GM21786 (cell line): ENCODE measurements at regions not wholly inside any gene's neighbourhood (a gene's known extent, or its start where the extent isn't known, plus 50 kb on each side); places are given as distances from the start of the nearest gene placed in this dataset.
A peak's percentile ranks its signal among the peaks of the same experiment; 100 is the strongest.
"Not testable (repeated sequence)": the region's sequence is repeated elsewhere in the genome, so short reads cannot be mapped to it uniquely, and the experiment has no call there.

Experiments
- ATAC-seq: cut with Tn5 transposase; IDR thresholded peaks from one replicate; pipeline ENCODE4 v1.9.1; 2021; ENCODE audit not compliant: unreplicated experiment

GRCh38 chr6:15907220-15907913, 221.5 kb upstream of the MYLIP start:
- ATAC-seq, result not testable (repeated sequence)

GRCh38 chr6:15906420-15907016, 222.4 kb upstream of the MYLIP start:
- no peak for ATAC-seq

- no peak for ATAC-seq
Measured at GRCh38 chr6:15905488-15906419, 223.1 kb upstream of the MYLIP start.

DNA sequence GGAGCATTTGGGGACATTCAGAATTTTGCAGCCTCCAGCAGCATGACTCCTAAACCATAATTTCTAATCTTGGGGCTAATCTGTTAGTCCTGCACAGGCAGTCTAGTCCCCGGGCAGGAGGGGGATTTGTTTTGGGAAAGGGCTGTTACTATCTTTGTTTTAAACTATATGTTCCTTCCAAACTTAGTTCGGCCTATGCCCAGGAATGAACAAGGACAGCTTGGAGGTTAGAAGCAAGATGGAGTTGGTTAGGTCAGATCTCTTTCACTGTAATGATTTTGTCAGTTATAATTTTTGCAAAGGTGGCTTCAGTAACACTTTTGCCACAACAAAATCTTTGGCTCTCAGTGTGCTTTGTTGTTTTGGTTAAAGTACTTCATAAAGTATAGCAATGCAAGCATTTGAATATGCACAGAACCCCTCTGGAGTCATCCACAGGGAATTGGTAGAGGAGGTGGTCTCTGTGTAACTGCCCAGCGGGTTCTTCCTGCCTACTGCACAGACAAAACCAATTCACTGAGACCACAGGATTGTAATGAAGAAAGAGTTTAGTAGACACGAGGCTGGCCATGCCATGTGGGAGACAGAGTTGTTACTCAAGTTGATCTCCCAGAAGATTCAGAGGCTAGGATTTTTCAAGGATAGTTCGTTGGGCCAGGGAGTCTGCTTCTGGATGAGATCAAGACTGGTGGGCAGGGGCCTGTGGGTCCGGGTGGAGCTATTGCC, 224.1 kb upstream of the MYLIP start:
- ATAC-seq, result no peak

DNA sequence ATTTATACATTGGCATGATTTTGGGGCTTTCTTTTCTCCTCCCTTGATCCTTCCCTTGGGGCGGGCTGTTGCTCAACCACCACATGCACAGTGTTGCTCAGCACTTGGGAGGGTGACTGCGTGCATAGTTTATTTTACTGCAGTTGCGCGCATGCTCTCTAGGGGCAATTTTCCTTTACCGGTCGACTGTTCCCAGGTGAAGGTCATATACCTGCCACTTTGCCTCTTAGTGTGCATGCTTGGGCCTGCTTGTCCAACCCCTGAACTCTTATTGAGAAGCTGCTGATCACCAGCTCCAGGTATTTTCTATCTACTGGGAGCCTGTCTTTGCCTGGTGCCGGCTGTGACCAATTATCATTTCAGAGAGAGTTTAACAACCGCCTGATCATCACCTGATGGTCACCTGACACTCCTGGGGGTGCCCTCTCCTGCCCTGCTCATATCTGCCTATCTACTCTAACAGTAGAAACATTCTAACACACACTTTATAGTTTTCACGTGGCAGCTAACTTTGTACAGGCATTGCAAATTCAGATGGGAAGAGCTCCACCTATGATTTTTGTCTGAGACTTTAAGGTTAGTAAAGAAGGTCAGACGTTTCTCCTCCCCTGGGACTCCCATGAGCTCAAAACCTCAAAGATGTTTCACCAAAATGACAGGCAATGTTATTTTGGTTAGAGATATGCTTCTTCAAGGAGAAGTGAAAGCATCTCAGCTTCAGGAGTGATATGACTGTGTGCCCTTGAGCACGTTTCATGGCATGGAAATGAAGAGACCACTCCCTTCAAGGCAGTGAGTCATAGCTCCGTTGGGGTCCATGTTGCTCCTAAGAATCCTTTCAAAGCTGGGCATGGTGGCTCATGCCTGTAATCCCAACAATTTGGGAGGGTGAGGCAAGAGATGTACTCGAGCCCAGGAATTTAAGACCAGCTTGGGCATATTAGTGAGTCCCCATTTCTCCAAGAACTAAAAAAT, 227.5 kb upstream of the MYLIP start:
- ATAC-seq, result peak; percentile 86

DNA sequence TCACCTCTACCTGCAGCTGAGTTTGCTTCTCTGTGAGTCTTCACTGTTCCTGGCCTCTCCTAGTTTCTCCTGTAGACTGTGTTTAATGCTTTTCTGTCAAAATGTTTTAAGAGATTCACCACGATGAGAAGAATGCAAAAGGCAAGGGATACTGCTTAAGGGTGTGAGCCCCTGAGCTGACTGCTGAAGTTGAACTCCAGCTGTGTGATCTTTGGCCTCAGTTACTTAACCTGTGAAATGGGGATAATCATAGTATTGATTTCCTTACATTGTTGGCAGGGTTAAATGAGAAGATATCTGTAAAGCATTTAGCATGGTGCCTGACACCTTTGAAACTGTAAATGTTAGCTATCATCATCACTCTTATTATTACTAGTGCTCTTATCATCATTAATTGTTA, 230.2 kb upstream of the MYLIP start:
- no peak for ATAC-seq

- ATAC-seq, result no peak
Measured at GRCh38 chr6:15897063-15897876, 231.6 kb upstream of the MYLIP start.

DNA sequence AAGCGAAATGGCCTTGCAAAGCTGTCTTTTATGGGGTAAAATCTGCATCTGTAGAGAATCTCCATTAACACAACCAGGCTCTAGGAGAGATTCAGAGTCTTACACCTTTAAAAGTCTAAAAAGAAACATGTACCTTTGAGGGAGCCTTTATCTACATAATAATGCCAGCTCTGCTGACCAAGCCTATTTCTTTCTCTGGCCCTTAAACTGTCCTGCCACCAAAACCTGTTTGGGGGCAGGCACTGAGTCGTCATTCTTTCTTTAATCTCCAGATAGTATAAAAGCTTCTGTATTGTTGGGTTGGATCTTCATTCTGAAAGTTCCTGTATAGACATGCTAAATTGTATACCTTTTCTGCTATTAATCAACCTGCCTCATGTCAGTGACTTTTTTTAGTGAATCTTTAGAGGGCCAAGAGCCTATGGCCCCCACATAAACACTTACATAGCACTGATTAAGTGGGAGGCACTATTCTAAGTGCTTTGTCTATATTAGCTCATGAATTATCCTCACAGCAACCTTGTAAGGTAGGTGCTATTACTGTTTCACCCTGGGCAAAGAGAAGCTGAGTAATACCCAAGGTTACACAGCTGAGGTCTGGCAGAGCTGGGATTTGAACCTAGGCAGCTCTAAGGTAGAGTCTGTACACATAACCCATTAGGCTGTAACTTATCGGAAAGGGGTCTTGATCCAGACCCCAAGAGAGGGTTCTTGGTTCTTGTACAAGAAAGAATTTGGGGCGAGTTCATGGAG, 232.3 kb upstream of the DTNBP1 start:
- no peak for ATAC-seq

- ATAC-seq, result no peak
Measured at GRCh38 chr6:15893556-15894253, 230.9 kb upstream of the DTNBP1 start.

DNA sequence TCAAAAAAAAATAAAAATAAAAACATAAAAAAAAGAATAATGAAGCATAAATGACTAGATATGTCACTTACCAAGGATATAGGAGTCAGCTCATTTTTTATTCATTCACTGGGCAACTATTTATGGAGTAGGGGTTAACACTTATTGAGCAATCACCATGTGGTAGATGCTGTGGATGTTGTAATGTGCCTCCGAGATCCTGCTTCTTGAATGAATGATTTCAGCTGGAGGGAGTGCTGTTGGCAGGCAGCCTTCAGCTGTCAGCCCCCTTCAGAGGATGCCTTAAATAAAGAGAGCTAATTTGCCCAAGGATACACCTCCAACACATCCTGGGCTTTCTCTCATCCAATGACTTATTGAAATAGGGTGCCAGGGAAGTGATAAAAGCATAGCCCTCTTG, 229.5 kb upstream of the DTNBP1 start:
- ATAC-seq, result no peak

GRCh38 chr6:15888798-15889772, 226.3 kb upstream of the DTNBP1 start:
- ATAC-seq, result no peak

DNA sequence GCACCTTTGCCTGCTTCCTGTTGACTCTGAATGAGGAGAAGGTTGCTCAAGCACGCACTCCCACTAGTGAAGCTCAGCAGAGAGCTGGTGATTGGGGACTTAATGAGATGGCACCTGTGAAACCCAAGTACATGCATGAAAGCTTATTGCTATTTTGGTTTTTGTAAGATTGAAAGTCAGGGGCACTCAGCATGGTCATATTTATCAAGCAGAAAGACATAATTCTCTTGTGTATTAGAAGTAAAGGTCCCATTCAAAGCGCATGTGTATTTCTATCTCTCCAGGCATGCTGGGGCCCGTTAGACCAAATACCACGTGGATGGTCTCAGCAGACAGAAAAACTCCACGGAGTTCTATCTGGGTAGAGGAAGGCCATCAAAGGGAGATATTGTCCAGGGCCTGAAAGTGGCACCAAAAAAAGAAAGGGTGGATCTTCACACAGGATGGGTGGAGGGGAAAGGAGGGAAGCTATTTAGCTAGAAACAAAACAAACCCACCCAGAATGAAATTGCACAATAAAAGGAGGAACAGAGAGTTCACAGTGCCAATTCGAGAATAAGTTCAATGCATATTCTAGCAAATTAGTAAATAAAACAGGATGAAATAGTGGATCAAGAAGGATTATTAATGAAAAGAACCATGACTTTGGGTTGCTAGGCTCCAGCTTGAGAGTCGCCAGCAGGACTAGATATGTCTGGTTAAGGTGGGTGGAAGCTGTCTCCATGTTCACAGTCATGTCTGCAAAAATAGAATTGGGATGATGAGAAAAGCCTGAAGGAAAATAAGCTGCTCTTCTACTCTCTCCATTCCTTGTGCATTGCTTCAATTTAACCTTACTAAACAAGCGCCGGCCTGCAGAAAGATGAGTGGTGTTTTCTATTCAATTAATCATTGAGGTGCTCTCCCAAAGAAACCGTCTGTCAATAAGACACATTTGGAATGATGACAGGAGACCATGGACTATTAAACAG, 224.9 kb upstream of the DTNBP1 start:
- ATAC-seq, result peak; percentile 70

DNA sequence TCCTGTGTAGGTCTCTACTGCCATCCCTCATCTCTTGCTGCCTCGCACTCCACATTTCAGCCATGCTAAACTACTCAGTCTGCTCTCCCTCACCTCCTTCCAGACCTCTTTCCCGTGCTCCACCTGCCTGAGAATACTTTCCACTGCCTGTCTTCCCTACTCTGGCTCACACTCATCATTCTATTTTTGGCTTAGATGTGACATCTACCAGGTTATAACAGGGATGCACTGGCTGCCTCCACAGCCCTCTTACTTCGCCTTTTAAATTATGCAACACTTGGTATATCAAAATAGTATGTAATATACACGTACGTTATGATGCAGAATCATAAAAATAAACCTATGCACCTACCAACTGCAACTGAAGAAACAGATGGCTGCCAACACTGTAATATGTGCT, 222.8 kb upstream of the DTNBP1 start:
- no peak for ATAC-seq

DNA sequence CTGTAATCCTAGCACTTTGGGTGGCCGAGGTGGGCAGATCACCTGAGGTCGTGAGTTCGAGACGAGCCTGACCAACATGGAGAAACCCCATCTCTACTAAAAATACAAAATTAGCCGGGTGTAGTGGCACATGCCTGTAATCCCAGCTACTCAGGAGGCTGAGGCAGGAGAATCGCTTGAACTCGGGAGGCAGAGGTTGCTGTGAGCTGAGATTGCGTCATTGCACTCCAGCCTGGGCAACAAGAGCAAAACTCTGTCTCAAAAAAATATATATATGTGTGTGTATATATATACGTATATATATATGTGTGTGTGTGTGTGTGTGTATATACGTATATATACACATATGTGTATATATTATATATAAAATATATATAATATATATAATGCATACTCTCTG, 220.8 kb upstream of the DTNBP1 start:
- ATAC-seq, result not testable (repeated sequence)

- ATAC-seq, result no peak
Measured at GRCh38 chr6:15882915-15883314, 220.1 kb upstream of the DTNBP1 start.

GRCh38 chr6:15882345-15882744, 219.5 kb upstream of the DTNBP1 start:
- ATAC-seq, result no peak
